ENCODE measurements at regions not wholly inside any gene's neighbourhood (a gene's known extent, or its start where the extent isn't known, plus 50 kb on each side); places are given as distances from the start of the nearest gene placed in this dataset.
"Not testable (repeated sequence)": the region's sequence is repeated elsewhere in the genome, so short reads cannot be mapped to it uniquely, and the experiment has no call there.

- no peak for DNase-seq
These were observed 99.8 kb downstream of the ARRDC3 start for GRCh38 chr5:91283326-91283725.

GRCh38 chr5:91282210-91282609, 100.9 kb downstream of the ARRDC3 start:
- DNase-seq: no peak

- DNase-seq: peak; percentile 77
These were observed 101.7 kb downstream of the ARRDC3 start for GRCh38 chr5:91281401-91281800.

GRCh38 chr5:91280362-91281269, 102.5 kb downstream of the ARRDC3 start:
- DNase-seq: peak; percentile 98

GRCh38 chr5:91277840-91278239, 105.3 kb downstream of the ARRDC3 start:
- no peak for DNase-seq

GRCh38 chr5:91277093-91277626, 106.0 kb downstream of the ARRDC3 start:
- DNase-seq: no peak

- DNase-seq: no peak
These were observed 110.3 kb downstream of the ARRDC3 start for GRCh38 chr5:91272858-91273257.

GRCh38 chr5:91271999-91272398, 111.1 kb downstream of the ARRDC3 start:
- no peak for DNase-seq

- DNase-seq: no peak
These were observed 113.9 kb downstream of the ARRDC3 start for GRCh38 chr5:91269198-91269597.

GRCh38 chr5:91266184-91266705, 116.9 kb downstream of the ARRDC3 start:
- DNase-seq: peak; percentile 73

- no peak for DNase-seq
These were observed 118.6 kb downstream of the ARRDC3 start for GRCh38 chr5:91264311-91265051.

GRCh38 chr5:91263898-91264297, 119.2 kb downstream of the ARRDC3 start:
- no peak for DNase-seq

GRCh38 chr5:91257301-91257700, 125.8 kb downstream of the ARRDC3 start:
- DNase-seq: peak; percentile 56

- DNase-seq: no peak
These were observed 127.0 kb downstream of the ARRDC3 start for GRCh38 chr5:91256142-91256524.

GRCh38 chr5:91255396-91256141, 127.5 kb downstream of the ARRDC3 start:
- DNase-seq: no peak

- DNase-seq: no peak
These were observed 130.2 kb downstream of the ARRDC3 start for GRCh38 chr5:91252916-91253315.

GRCh38 chr5:91245871-91246270, 137.2 kb downstream of the ARRDC3 start:
- DNase-seq: peak; percentile 21

- DNase-seq: no peak
These were observed 138.1 kb downstream of the ARRDC3 start for GRCh38 chr5:91245074-91245452.

- DNase-seq: no peak
These were observed 138.6 kb downstream of the ARRDC3 start for GRCh38 chr5:91244380-91245073.

GRCh38 chr5:91243852-91244251, 139.3 kb downstream of the ARRDC3 start:
- DNase-seq: no peak

- no peak for DNase-seq
These were observed 139.8 kb downstream of the ARRDC3 start for GRCh38 chr5:91243286-91243685.

- DNase-seq: not testable (repeated sequence)
These were observed 141.7 kb downstream of the ARRDC3 start for GRCh38 chr5:91241460-91241859.

Data from HCEC 1CT (cell line).